ENCODE measurements at regions not wholly inside any gene's neighbourhood (a gene's known extent, or its start where the extent isn't known, plus 50 kb on each side); places are given as distances from the start of the nearest gene placed in this dataset.
A peak's percentile ranks its signal among the peaks of the same experiment; 100 is the strongest.

DNA sequence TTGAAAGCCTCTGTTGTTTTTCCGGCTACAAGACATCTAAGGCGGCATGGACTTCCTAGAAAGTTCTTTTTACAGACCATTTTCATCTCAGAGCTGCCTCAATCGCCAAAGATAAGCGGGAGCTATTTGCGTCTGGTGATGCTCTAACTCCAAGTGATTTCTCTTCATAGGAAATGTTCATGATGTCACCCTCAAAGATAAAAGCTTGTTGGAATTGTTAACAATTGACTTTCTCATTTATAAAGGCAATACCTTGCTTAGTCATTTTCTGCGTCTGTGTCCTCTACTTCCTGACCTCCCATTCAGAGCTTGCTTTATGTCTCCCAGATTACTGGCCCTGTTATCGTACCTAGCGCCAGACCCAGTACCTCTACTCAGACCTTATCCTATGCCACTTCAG lies 259.0 kb upstream of the G2E3 start:
- no peak for DNase-seq (ENCODE audit: low spot score)

DNA sequence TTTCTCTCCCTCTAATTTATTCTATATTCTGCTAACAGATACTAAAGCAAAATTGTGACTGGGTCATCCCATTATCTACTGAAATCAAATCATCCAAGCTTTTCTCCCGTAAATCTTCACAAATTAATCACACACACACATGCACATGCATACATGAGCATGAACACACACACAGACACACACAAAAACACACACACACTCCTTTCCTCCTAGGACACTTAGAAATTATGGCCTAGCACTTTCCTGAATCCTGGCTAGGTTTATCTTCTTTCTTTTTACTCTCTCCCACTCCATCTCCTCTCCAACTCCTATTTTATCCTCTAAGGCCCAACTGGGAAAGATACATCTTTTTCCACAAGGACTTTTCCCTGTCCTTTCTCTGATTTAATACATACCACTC lies 255.6 kb upstream of the G2E3 start:
- DNase-seq (ENCODE audit: low spot score), result no peak

DNA sequence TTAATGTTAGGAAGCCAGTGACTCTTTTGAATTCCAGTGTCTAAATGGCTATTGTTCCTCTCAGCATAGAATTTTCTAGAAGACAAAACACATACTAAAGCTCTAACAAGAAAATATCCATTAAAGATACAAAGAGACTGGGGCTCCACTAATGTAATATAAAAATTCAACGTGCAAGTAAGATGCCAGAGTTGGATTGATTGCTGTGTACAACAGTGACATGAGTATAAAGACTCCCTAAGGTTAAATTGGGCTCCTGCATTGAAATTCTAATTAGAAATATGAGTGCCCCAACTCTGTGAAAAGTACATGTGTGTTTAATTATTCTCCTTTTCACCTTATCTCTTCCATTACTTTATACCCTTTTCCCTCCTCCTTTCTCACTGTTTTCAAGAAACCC lies 253.6 kb upstream of the G2E3 start:
- DNase-seq (ENCODE audit: low spot score), result no peak

DNA sequence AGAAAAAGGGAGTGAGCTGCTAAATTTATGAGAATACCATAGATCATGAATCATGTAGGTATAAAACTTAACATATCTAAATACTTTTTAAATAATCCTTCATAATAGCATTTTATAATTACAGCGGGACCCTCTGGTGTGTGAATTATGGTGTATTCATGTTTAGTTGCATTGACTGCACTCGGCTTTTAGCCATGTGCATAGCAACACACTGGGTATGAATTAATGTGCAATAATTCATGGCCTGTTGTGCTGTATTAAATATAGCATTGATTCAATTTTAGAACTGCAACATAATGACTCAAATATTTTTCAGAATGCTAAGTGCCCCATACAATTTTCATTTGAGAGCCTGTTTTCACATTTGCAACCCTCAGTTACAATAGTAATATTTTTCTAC lies 249.6 kb upstream of the G2E3 start:
- no peak for DNase-seq (ENCODE audit: low spot score)

DNA sequence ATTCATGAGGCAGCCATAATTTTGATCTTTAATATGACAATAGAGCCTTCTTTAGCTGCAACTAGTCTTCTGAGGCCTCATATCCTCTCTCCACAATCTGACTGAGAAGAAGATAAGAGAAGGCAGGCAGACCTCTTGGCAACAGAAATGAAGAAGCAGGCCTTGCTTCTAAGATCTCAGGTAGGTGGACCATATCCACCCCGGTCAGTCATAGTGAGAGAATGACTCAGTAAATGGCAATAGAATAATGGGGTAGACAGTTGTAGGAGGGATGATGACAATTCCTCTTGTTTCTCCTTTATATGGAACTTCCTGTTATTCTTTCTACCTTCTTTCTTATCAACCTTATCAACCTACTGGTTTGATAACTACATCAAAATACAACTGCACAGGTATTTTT lies 246.7 kb upstream of the G2E3 start:
- DNase-seq (ENCODE audit: low spot score), result no peak

DNA sequence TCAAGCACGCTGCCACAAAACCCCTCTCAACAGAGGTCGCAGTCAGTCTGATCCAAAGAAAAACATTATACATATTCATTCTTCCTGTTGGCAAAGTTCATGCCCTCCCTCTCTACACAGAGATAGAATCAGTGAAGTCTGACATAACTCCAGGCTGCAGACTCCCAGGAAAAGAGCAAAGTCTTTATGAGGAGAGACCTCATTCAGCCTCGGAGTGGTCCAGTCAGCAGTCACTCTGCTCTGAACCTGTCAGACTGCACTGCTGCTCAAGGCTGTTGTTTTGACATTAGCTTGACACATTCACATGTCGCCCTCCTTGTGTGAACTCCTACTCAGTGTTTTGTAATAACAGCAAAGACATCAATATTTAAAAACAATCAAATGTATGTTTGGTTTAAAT lies 241.2 kb upstream of the G2E3 start:
- DNase-seq (ENCODE audit: low spot score), result no peak

DNA sequence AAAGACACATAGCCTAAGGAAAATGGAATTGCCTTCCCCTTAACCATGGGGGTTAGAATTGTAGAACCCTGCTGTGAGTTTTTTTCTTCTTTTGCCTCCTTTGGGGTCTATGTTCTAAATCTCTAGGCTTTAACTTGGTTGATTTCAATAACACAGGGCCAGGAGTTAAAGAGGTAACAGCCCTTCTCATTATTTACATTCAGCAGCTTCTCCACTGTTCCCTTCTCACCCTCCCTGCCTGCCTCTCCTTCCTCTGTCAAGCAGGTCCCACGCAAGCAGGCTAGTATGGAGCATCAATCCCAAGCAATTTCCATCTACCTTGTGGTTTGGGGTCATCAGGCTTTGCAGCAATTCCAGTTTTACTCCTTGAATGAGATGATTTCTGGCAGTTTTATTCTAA lies 236.1 kb upstream of the G2E3 start:
- no peak for DNase-seq (ENCODE audit: low spot score)

DNA sequence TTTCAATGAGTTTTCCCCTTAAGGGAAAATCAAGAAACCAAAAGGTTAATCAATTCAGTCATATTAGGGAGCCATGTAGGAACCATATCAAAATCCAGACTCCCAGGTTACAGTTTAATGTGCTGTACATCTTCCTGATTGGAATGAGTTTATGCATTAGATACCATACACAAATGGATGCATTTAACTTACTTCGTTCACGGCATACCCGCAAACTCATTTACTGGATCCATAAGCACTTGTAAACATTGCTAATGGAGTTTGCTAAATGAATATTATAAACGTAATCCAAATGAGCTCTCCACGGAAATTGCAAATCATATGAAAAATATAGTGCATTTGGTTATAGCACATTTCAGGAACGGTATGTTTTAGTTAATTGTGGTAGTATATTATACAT lies 228.9 kb upstream of the G2E3 start:
- no peak for DNase-seq (ENCODE audit: low spot score)

DNA sequence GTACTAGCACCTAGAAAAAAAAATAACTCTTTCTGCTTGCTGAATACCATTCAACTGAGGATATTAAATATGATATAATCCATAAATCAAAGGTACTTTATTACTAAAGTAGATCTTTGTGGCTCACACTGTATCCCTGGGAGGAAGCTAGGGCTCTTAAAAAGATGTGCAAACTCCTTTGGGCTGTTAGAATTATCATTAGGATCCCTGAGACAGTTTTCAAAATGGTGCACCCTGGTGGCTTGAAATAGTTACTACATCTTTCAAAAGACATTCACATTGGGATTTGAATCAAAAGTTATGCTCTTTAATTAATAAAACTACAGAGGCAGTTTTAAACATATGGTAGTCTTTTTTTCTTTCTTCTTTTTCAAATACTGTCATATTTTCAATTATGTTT lies 228.5 kb upstream of the G2E3 start:
- no peak for DNase-seq (ENCODE audit: low spot score)

DNA sequence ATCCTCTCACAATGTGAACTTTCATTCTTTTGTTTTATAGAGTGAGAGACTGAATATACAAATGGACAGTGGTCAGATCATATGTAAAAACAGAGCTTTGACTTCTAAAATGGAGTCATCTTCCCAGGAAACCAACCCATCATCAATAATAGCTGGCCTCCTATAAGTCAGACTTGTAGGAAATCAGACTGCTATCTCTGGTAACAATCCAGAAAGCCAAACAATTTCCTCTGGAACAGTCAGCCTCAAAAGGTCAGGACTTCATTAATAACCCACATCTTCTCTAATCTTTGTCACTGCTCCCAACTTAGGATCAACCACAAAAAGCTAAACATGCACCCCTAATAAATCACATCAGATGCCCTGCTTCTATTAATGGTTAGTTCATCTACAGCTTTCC lies 227.9 kb upstream of the G2E3 start:
- DNase-seq (ENCODE audit: low spot score), result no peak

DNA sequence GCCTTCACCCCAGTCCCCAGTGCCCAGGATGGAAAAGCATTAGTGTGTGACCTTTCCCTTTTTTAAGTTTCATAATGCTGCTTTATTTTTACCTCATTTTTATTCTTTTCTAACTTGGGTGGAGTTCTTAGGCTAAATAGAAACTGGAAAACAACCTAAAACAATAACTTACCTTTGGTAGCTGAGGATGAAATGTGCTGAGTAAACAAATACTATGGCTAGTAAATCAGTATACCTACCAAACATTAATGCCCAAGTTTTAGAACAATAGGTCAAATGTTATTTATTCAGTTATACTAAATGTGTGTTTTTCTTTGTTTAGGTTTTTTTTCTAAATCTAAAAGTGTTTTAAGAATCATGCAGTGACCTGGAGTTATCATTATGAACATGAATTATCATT lies 226.6 kb upstream of the G2E3 start:
- DNase-seq (ENCODE audit: low spot score), result no peak

DNA sequence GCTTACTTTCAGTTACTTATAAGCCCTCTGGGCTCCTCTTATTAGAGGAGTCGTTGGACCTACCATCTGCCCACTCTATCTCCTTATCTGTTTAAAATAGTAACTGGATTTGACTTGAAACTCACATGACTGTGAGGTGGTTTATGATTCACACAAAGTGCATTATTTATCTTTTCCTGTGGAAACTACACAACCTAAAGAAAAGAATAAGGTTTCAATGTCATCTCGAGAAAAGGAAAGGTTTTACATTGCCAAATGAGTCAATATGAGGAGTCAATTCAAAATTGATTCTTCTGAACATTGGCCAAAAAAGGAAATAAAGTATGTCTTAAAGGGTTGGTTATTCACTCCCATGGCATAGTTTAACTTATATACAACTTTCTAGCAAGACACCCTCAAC lies 225.0 kb upstream of the G2E3 start:
- no peak for DNase-seq (ENCODE audit: low spot score)

DNA sequence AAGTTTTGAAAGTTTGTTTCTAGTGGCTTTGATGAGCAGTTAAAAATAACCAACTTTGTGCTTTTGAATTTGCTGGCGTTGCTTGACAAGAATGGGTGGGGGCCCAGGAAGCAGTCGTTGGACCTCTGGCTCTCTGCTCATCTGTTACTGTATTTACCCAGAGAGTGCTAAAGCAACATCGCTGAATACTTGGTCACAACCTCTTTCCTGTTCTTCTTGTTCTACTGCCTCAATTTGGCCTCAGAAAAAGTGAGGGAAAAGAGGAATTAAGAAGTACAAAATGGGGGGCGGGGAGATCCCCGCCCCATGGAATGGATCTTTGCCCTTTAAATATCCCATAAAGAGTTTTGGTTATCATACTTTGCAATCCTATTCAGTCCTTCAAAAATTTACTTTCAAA lies 221.5 kb upstream of the G2E3 start:
- no peak for DNase-seq (ENCODE audit: low spot score)

DNA sequence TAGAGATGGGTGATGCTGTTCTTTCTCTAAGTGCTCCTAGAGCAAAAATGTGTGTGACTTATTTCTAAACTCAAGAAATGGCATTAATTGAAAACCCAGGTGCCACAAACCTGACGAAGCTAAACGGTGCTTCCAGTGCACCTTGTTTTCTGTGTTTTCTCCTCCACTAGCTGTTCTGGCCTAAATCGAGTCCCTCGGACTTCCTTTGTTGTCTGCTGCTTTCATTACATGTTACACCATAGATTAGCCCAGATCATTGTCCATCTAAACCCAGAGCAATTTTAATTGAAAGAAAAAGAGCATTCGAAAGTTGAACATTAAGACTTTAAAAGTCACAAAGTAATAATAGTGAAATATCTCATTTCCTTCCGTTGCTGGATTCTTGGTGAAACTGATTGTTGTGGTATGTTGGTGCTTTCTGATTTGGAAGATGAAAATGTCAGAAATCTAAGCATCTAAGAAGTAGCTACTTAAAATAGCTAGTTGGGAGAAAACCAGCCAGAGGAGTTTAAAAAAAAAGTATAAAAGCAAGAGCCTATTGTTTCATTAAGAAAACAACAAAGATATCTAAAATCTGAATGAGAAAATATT lies 219.6 kb upstream of the G2E3 start:
- DNase-seq (ENCODE audit: low spot score), result no peak

DNA sequence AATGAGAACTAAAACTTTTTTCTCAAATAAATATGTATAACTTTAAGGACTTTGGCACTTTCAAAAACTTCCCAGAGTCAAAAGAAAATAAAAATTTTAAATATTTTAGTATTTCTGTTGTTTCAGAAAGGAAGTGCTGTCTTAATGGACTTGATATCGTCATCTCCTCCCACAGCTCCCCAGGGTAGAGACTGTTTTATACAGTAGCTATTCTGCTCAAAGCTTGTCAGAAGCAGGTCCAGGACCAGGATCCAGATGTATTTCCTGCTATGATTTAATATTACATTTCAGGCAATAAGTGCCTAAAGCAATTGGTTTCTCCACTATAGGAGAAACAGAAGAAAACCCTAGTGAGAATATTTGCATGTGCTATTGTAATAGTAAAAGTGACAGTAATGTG lies 218.5 kb upstream of the G2E3 start:
- DNase-seq (ENCODE audit: low spot score), result no peak

DNA sequence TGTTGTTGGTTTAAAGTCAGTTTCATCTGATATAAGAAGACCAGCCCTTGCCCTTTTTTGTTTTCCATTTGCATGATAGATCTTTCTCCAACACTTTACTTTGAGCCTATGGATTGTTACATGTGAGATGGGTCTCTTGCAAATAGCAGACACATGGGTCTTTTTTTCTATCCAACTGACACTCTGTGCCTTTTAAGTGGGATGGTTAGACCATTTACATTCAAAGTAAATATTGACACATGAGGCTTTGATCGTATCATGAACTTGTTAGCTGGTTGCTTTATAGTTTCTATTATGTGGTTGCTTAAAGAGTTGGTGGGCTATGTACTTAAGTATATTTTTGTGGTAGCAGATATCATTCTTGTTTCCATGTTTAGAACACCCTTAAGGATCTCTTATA lies 213.4 kb upstream of the G2E3 start:
- DNase-seq (ENCODE audit: low spot score), result no peak

DNA sequence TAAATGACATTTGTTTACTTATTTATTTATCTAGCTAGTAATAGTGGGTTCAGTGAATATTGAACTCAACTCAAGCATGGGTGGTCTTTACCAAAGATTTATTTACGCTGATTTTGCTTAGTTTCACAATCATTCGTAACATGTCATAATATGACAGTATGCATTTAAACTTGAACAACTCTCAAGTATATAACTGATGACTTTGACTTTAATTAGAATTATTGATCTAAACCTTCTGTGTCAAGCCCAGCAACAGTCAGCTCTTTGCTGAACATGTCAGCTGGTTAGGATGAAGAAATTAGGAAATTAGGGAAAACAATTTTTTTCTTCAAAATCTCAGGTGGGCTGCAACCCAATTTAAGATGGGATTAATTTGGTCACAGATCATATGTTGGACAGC lies 210.5 kb upstream of the G2E3 start:
- DNase-seq (ENCODE audit: low spot score), result no peak

DNA sequence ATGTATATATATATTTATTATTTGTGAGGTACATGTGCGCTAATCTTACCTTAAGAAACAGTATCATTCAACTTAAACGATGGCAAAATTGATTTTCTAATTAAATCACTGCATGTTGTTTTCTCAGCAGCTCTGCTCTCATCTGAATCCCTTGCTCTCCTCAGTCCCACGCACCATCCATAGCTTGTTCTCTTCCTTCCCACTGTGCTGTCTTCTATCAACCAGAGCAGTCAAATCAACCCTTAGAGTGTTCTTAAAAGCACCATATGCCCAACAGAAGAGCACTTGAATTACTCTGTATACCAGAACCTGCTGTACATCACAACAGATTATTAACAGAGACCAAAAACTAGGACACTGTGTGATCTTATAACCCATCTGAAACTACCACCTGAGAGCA lies 209.4 kb upstream of the G2E3 start:
- no peak for DNase-seq (ENCODE audit: low spot score)

DNA sequence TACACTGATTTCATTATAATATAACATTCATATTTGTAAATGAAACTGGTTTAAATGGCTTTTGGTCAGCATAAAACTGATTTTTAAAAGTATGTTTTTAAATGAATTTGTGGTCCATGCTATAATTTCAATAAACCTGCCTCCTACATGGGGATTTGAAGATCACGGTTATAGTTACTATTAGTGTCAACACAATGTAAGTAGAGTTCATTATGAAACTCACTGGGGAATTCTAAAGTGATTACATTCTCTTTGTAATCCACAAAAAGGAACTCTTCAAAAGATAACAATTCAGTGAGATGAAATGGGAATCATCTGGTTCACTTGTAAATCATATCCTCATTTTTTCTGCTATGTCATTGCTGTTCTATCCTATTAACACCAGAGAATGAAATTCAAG lies 204.5 kb upstream of the G2E3 start:
- DNase-seq (ENCODE audit: low spot score), result no peak

DNA sequence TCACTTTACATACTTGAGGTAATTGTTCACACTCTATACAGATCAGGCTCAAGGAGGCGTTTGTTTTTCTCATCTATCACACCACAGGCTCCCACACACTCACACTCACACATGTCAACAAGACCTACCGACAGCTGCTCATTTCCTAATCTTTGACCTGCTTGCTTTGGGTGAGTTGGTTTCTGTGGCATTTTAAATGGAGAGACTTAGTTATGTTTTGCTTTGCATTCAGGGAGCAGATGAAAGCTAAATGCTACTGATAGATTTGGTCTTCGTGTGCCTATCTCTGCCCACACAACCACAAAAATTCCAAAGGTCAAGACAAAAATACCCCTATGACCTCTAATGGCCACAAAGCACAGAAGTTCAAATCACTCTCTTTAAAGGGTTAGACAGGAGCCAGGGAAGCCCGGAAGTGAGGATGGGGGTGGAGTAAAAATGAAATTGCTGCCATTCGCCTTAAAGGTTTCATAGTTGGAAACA lies 203.5 kb upstream of the G2E3 start:
- peak; percentile 5 for DNase-seq (ENCODE audit: low spot score)

DNA sequence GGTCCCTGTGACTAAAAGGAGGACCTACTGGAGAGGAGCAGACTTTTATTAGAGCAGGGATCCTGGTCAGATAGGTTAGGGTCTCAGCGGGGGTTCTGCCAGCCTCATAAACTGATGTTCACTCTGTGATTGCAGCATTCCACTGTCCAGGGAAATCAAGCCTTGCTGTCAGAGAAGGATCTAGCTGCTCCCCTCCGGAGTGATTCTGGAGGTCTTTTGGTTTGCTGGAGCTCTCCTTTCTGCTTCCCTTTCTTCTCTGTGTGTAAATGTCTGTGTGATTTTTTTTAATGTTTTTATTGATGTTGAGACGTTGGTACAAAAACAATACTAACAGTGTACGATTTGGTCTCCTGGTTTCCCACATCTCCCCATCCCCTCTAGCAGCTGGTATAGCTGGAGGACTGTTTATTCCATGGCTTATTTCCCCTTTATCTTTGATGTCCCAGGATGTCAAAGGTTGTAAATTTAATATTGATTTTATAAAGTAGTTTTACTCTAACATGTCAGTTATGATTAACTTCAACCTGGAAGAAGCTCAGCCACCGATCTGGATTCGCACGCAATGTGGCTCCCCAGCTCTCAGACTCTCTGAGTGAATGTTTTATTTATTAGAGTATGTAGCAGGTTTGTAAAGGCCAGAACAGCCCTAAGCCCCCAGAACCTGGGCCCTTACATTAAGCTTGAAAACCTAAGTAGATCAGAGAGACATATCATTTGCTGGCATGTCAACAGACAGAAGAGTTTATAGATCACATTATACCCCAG lies 202.3 kb upstream of the G2E3 start:
- no peak for DNase-seq (ENCODE audit: low spot score)

DNA sequence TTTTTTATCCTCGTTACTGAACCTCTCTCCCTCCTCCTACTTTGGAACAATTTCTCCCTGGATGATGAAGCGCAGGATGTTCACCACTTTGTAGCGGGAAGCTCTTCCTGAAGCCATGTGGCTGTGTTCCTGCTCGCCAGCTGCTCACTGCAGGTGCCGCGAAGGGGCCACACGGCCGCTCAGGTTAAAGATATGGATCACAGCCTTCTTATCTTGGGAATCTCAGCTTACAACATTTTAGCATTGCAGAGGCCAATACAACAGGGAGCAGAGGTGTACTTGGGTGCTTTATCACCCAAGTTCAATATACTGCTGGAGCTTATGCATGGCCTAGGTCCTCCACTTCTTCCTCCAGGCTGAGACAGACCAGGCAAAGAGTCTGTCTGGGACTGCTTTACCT lies 201.2 kb upstream of the G2E3 start:
- no peak for DNase-seq (ENCODE audit: low spot score)

DNA sequence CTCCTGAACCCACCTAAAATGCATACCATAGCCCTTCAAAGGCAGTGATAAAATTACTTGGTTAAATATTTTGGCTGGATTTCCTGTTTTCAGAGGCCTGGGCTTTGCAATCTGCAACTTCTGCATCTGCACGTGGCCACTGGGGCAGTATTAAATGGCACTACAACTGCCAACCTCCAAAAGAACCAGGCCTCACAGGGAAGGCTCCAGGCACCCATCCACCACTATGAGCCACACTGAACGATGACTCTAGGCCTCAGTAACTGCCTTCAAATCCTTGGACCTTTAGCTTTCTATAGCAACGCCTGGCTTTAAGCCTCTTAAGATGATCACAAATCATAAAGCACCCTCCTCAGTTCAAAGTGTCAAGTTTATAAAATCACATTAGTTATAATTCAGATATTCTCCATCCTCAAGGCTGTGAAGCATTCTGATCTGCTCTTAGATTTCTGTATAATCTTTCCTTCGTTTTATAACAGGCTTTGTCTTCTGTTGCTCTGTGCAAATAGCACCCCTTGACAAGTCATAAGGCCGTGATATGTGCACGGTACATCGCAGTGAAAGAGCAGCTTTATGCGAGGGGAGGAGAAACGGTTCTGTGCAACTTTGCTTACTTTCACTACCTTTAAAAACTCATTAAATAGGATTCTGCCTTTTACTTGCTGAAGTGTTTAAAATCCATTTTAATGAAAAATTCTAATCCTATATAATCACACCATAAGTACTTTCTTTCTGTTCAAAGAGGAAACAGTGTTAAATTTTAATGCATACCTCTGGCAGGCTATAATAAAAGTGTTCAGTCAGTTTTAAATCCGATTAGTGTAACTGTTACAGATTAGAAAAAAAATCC lies 196.4 kb upstream of the G2E3 start:
- no peak for DNase-seq (ENCODE audit: low spot score)

Measured in H4 (cell line).